SK-N-MC (cell line): ENCODE measurements at regions not wholly inside any gene's neighbourhood (a gene's known extent, or its start where the extent isn't known, plus 50 kb on each side); places are given as distances from the start of the nearest gene placed in this dataset.

ENCODE experiments used
- EZH2 ChIP-seq: fragments of 200-600 bp; sonication (generic); IDR thresholded peaks from one replicate; pipeline ENCODE4 v1.6.1; 2017; ENCODE audit warnings: antibody characterized with exemption
- POLR2AphosphoS5 ChIP-seq: IDR thresholded peaks from 2 replicates; pipeline ENCODE4 v1.6.1; 2012; ENCODE audit warnings: mild to moderate bottlenecking, low read depth, low read length, borderline replicate concordance

DNA sequence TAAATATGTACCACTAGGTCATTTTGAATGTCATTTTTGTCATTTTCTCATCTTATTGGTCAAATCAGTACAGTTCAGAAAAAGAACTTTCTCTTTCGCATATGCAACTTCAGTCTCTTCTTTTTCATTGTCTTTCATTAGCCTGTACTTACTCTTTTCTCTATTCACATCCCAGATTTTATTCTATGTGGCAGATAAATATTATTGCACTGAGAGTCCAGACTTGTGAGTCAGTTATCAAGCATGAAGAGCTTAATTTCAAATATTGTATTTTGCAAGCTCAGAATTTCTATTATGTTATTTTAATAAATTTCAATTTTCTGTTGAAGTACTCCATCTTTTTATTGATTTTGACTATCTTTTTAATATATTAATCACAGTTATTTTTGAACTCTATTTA, 105.2 kb upstream of the PALMD start:
- no peak for TF ChIP-seq POLR2AphosphoS5
- no peak for TF ChIP-seq EZH2
